ENCODE measurements at regions not wholly inside any gene's neighbourhood (a gene's known extent, or its start where the extent isn't known, plus 50 kb on each side); places are given as distances from the start of the nearest gene placed in this dataset.

DNA sequence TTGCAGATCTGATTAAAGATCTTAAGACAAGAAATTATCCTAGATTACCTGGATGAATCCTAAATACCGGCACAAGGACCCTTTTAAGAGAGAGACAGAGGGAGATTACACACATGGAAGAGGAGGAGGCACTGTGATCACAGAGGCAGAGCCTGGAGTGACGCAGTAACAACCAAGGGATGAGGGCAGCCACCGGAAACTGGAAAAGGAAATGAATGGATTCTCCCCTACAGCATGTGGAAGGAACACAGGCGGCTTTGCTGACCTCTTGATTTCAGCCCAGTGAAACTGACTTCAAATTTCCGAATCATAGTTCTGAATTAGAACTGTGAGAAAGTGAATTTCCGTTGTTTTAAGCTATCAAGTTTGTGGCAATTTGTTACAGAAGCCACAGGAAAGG, 50.2 kb upstream of the IVNS1ABP start (continued):
- TF ChIP-seq, protein P1, sequence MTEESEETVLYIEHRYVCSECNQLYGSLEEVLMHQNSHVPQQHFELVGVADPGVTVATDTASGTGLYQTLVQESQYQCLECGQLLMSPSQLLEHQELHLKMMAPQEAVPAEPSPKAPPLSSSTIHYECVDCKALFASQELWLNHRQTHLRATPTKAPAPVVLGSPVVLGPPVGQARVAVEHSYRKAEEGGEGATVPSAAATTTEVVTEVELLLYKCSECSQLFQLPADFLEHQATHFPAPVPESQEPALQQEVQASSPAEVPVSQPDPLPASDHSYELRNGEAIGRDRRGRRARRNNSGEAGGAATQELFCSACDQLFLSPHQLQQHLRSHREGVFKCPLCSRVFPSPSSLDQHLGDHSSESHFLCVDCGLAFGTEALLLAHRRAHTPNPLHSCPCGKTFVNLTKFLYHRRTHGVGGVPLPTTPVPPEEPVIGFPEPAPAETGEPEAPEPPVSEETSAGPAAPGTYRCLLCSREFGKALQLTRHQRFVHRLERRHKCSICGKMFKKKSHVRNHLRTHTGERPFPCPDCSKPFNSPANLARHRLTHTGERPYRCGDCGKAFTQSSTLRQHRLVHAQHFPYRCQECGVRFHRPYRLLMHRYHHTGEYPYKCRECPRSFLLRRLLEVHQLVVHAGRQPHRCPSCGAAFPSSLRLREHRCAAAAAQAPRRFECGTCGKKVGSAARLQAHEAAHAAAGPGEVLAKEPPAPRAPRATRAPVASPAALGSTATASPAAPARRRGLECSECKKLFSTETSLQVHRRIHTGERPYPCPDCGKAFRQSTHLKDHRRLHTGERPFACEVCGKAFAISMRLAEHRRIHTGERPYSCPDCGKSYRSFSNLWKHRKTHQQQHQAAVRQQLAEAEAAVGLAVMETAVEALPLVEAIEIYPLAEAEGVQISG (CRISPR knock-in tag; IDR thresholded peaks at IDR 0.05): no peak
- no peak for TF ChIP-seq IRF2 (CRISPR knock-in tag; IDR thresholded peaks at IDR 0.05)
- TF ChIP-seq, protein P2, sequence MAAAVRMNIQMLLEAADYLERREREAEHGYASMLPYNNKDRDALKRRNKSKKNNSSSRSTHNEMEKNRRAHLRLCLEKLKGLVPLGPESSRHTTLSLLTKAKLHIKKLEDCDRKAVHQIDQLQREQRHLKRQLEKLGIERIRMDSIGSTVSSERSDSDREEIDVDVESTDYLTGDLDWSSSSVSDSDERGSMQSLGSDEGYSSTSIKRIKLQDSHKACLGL (CRISPR knock-in tag; IDR thresholded peaks at IDR 0.05): no peak

Small RNA genes lying in the stretch of these regions (small RNA-seq; reads per million reads assigned to genes)
- gene MCRIP2P2 (ENCODE audit: insufficient read depth in 2 of 3, insufficient read length in 3 of 3, low read depth in 2 of 3, low replicate concordance in 1 of 3) (0 reads per million in 3 experiments), gene RF00019 (ENCODE audit: insufficient read depth in 2 of 3, insufficient read length in 3 of 3, low read depth in 2 of 3, low replicate concordance in 1 of 3) (0 reads per million in 3 experiments), gene RNU7-183P (ENCODE audit: insufficient read depth in 2 of 3, insufficient read length in 3 of 3, low read depth in 2 of 3, low replicate concordance in 1 of 3) (0 reads per million in 3 experiments)
